ENCODE measurements at regions not wholly inside any gene's neighbourhood (a gene's known extent, or its start where the extent isn't known, plus 50 kb on each side); places are given as distances from the start of the nearest gene placed in this dataset.
A peak's percentile ranks its signal among the peaks of the same experiment; 100 is the strongest.

GRCh38 chr9:103458826-103459225, 463.7 kb downstream of the CYLC2 start:
- TF ChIP-seq MYC (IDR thresholded peaks at IDR 0.05; ENCODE audit: low read depth, low read length) (no peak), CTCF (IDR thresholded peaks at IDR 0.05; ENCODE audit: low read depth, low read length) (no peak), MAX (IDR thresholded peaks at IDR 0.05; ENCODE audit: low read depth, low read length) (no peak), POLR2A (IDR thresholded peaks at IDR 0.05; ENCODE audit: extremely low read depth, insufficient read length) (no peak)
- H3K4me3 ChIP-seq (ENCODE audit: low read depth, low read length), result no peak overlapping the region
- no peak for DNase-seq (ENCODE audit: low read depth)

- peak; percentile 6 for DNase-seq (ENCODE audit: low read depth)
- no peak for TF ChIP-seq MYC (IDR thresholded peaks at IDR 0.05; ENCODE audit: low read depth, low read length)
- TF ChIP-seq MAX (IDR thresholded peaks at IDR 0.05; ENCODE audit: low read depth, low read length), result no peak
- TF ChIP-seq POLR2A (IDR thresholded peaks at IDR 0.05; ENCODE audit: extremely low read depth, insufficient read length), result no peak
- no peak for TF ChIP-seq CTCF (IDR thresholded peaks at IDR 0.05; ENCODE audit: low read depth, low read length)
- no peak overlapping the region for H3K4me3 ChIP-seq (ENCODE audit: low read depth, low read length)
Measured at GRCh38 chr9:103471241-103471640, 476.1 kb downstream of the CYLC2 start.

GRCh38 chr9:103474156-103474555, 479.0 kb downstream of the CYLC2 start:
- TF ChIP-seq MYC (IDR thresholded peaks at IDR 0.05; ENCODE audit: low read depth, low read length) (no peak), POLR2A (IDR thresholded peaks at IDR 0.05; ENCODE audit: extremely low read depth, insufficient read length) (no peak), MAX (IDR thresholded peaks at IDR 0.05; ENCODE audit: low read depth, low read length) (no peak), CTCF (IDR thresholded peaks at IDR 0.05; ENCODE audit: low read depth, low read length) (no peak)
- no peak overlapping the region for H3K4me3 ChIP-seq (ENCODE audit: low read depth, low read length)
- DNase-seq (ENCODE audit: low read depth), result no peak

GRCh38 chr9:103483471-103484096, 488.5 kb downstream of the CYLC2 start:
- TF ChIP-seq MYC (IDR thresholded peaks at IDR 0.05; ENCODE audit: low read depth, low read length) (no peak), MAX (IDR thresholded peaks at IDR 0.05; ENCODE audit: low read depth, low read length) (no peak), POLR2A (IDR thresholded peaks at IDR 0.05; ENCODE audit: extremely low read depth, insufficient read length) (no peak), CTCF (IDR thresholded peaks at IDR 0.05; ENCODE audit: low read depth, low read length) (no peak)
- DNase-seq (ENCODE audit: low read depth), result no peak
- H3K4me3 ChIP-seq (ENCODE audit: low read depth, low read length), result no peak overlapping the region

- no peak for DNase-seq (ENCODE audit: low read depth)
- no peak for TF ChIP-seq CTCF (IDR thresholded peaks at IDR 0.05; ENCODE audit: low read depth, low read length)
- TF ChIP-seq MAX (IDR thresholded peaks at IDR 0.05; ENCODE audit: low read depth, low read length), result no peak
- no peak for TF ChIP-seq MYC (IDR thresholded peaks at IDR 0.05; ENCODE audit: low read depth, low read length)
- TF ChIP-seq POLR2A (IDR thresholded peaks at IDR 0.05; ENCODE audit: extremely low read depth, insufficient read length), result no peak
- H3K4me3 ChIP-seq (ENCODE audit: low read depth, low read length), result no peak overlapping the region
Measured at GRCh38 chr9:103485138-103485537, 490.0 kb downstream of the CYLC2 start.

All from NB4 (cell line).